Gastroesophageal sphincter (tissue), 4 donors: ENCODE measurements at regions not wholly inside any gene's neighbourhood (a gene's known extent, or its start where the extent isn't known, plus 50 kb on each side); places are given as distances from the start of the nearest gene placed in this dataset.

Source experiments
- ATAC-seq: fragments of 150-250 bp; one replicate; pipeline ENCODE4 v1.9.1; 2016; ENCODE audit warnings: mild to moderate bottlenecking, moderate library complexity
- H3K27ac ChIP-seq, 4 donors: fragments of 200-600 bp; sonication (generic) in 3 of 4; 1 replicate in 3 of 4; 2 replicates in 1 of 4; pipeline ENCODE4 v1.5.1; 2016 to 2019
- H3K27me3 ChIP-seq: fragments of 200-600 bp; sonication (generic); one replicate; pipeline ENCODE4 v1.5.1; 2019
- H3K36me3 ChIP-seq, 2 donors: fragments of 200-600 bp; sonication (generic); one replicate each; pipeline ENCODE4 v1.5.1; 2019; ENCODE audit warnings: control low read depth in 1 of 2
- H3K4me1 ChIP-seq, 3 donors: fragments of 200-600 bp; sonication (generic); 1 replicate in 2 of 3; 2 replicates in 1 of 3; pipeline ENCODE4 v1.5.1; 2016 to 2019; ENCODE audit warnings: control low read depth in 2 of 3
- H3K4me3 ChIP-seq, 2 donors: fragments of 200-600 bp; sonication (generic); one replicate each; pipeline ENCODE4 v1.5.1; 2019; ENCODE audit warnings: mild to moderate bottlenecking in 1 of 2, moderate library complexity in 1 of 2
- H3K9me3 ChIP-seq, 3 donors: fragments of 200-600 bp; sonication (generic); one replicate each; pipeline ENCODE4 v1.5.1; 2017 to 2019; ENCODE audit warnings: control low read depth in 2 of 3
- EP300 ChIP-seq: sonication (generic); formaldehyde crosslinking; IDR thresholded peaks from one replicate; pipeline ENCODE4 v1.6.1; 2017; ENCODE audit warnings: antibody characterized with exemption, mild to moderate bottlenecking
- POLR2A ChIP-seq, 2 donors: fragments of 450-650 bp; IDR thresholded peaks; one replicate each; pipeline ENCODE4 v1.6.1; 2017; ENCODE audit warnings: antibody characterized with exemption in 2 of 2, mild to moderate bottlenecking in 2 of 2, moderate library complexity in 1 of 2
- POLR2AphosphoS5 ChIP-seq: sonication (generic); formaldehyde crosslinking; IDR thresholded peaks from one replicate; pipeline ENCODE4 v1.6.1; 2017; ENCODE audit warnings: antibody characterized with exemption
- WGBS, 2 donors: methylation state at CpG; one replicate each; pipeline ENCODE4 v1.1.5; 2018; ENCODE audit warnings: low coverage in 1 of 2; 5-methylcytosine and 5-hydroxymethylcytosine counted together
- TF ChIP-seq, protein P1 (sequence below), 4 experiments: fragments of 200-600 bp in 2 of 4; fragments of 450-650 bp in 2 of 4; sonication (generic) in 1 of 4; IDR thresholded peaks; one replicate each; pipeline ENCODE4 v1.5.1; 2017 to 2019; ENCODE audit warnings: antibody characterized with exemption in 4 of 4, mild to moderate bottlenecking in 2 of 4, moderate library complexity in 2 of 4

DNA sequence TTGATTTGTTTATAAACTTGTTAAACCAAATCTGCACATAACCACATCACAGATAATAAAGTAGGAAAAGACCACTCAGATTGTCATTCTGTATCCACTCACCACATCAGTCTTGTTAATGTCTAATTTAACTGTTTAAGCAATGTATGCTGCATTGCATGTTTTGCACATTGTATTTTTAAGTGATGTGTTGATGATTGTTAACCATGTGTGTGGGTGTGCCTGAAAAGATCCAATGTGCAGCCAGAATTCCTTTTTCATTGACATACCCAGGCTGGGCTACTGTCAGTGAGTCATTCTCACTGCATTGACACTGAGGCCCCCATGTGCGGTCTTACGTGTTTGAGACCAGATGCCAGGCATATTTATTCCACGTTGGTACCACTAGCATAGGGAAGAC is 167.3 kb downstream of the TRMT11 start:
- Histone ChIP-seq H3K9me3 (no peaks in the 10 kb centered on the region), H3K27ac (no peak overlapping the region), H3K36me3 (no peaks in the 10 kb centered on the region), H3K4me3 (no peak overlapping the region), H3K27me3 (no peaks in the 10 kb centered on the region), H3K4me1 (no peaks in the 10 kb centered on the region)
- no peak for TF ChIP-seq POLR2AphosphoS5
- TF ChIP-seq, protein P1, sequence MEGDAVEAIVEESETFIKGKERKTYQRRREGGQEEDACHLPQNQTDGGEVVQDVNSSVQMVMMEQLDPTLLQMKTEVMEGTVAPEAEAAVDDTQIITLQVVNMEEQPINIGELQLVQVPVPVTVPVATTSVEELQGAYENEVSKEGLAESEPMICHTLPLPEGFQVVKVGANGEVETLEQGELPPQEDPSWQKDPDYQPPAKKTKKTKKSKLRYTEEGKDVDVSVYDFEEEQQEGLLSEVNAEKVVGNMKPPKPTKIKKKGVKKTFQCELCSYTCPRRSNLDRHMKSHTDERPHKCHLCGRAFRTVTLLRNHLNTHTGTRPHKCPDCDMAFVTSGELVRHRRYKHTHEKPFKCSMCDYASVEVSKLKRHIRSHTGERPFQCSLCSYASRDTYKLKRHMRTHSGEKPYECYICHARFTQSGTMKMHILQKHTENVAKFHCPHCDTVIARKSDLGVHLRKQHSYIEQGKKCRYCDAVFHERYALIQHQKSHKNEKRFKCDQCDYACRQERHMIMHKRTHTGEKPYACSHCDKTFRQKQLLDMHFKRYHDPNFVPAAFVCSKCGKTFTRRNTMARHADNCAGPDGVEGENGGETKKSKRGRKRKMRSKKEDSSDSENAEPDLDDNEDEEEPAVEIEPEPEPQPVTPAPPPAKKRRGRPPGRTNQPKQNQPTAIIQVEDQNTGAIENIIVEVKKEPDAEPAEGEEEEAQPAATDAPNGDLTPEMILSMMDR (IDR thresholded peaks at IDR 0.05): no peak
- no peak for TF ChIP-seq EP300
- no peak for TF ChIP-seq POLR2A (IDR thresholded peaks at IDR 0.05)
- no peak for ATAC-seq
- WGBS, 2 donors: 58 to 100% methylated on average over 2 to 3 of the region's 3 CpGs

DNA sequence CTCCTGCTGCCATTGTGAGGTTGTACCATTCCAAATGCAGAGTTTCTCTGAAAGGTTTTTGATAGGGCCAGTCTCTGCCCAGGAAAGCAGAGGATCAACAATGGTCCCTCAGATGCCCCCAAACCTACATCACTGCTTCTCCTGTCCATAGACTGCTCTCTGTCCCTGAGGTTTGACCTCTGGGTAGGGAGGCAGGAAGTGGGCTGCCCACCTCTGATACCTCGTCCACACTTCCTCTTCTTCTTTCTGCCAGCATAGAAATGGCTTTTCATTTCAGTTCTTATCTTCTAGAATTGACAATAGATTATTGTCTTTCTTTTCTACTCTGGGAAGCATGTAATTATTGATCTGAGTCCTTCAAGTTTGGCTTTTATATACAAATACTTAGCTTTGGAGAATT is 170.6 kb downstream of the TRMT11 start:
- Histone ChIP-seq H3K27ac (no peak overlapping the region), H3K27me3 (no peaks in the 10 kb centered on the region), H3K9me3 (peaks cover 0 to 3% (median 0%) of the 10 kb centered on the region in 3 donors), H3K4me3 (no peak overlapping the region), H3K36me3 (no peaks in the 10 kb centered on the region), H3K4me1 (no peaks in the 10 kb centered on the region)
- 33 to 76% methylated on average over 1 of the region's 1 CpG for WGBS, 2 donors
- TF ChIP-seq EP300: no peak
- TF ChIP-seq POLR2AphosphoS5: no peak
- no peak for TF ChIP-seq POLR2A (IDR thresholded peaks at IDR 0.05)
- TF ChIP-seq, protein P1 (IDR thresholded peaks at IDR 0.05): no peak
- ATAC-seq: no peak

DNA sequence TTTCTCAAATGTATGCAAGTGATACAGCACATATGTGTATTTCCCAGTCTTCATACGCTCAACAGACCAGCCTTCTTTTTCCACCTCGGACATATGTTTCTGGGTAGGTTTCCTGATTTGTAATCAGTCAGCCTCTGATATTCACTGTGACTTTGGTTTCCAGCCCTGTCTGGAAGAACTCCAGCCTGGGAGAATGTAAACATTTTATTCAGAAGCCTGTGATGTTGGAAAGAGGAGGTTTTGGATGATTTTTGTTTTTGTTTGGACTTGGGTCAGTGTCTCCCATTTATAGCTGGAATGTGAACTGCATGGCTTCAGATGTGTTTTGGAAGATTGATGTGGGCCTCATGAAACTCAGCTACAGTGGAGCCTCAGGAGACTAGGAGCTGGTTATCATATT is 172.2 kb upstream of the CENPW start:
- Histone ChIP-seq H3K4me1 (peaks cover 0 to 9% (median 0%) of the 10 kb centered on the region in 3 donors), H3K9me3 (peaks cover 0 to 14% (median 0%) of the 10 kb centered on the region in 3 donors), H3K36me3 (no peaks in the 10 kb centered on the region), H3K4me3 (no peak overlapping the region), H3K27ac (no peak overlapping the region), H3K27me3 (no peaks in the 10 kb centered on the region)
- 33 to 53% methylated on average over 2 of the region's 2 CpGs for WGBS, 2 donors
- no peak for ATAC-seq
- TF ChIP-seq POLR2A (IDR thresholded peaks at IDR 0.05) (no peak), EP300 (no peak), POLR2AphosphoS5 (no peak)
- TF ChIP-seq, protein P1 (IDR thresholded peaks at IDR 0.05): no peak

DNA sequence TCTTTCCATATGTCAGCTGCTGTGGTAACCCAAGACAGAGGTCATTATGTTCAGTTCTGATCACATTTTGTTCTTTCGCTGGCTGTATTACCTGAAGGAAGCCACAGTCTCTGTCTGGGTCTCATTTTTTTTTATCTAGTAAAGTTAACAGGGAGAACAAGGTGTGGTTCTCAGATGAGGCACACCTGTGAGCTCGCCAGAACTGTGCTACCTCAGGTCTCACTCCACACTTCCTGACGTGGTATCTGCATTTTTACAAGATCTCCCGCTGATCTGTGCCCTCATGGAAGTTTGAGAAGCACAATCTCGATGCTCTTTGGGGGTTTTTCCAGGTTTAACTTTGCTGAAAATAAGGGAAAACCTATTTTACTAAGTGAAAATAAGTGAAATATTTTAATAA is 169.5 kb upstream of the CENPW start:
- Histone ChIP-seq H3K9me3 (no peaks in the 10 kb centered on the region), H3K4me1 (peaks cover 0 to 9% (median 0%) of the 10 kb centered on the region in 3 donors), H3K4me3 (no peak overlapping the region), H3K36me3 (no peaks in the 10 kb centered on the region), H3K27me3 (no peaks in the 10 kb centered on the region), H3K27ac (no peak overlapping the region)
- WGBS, 2 donors: 79 to 82% methylated on average over 4 to 5 of the region's 5 CpGs
- ATAC-seq: no peak
- TF ChIP-seq POLR2A (IDR thresholded peaks at IDR 0.05): no peak
- TF ChIP-seq POLR2AphosphoS5: no peak
- TF ChIP-seq EP300: no peak
- TF ChIP-seq, protein P1 (IDR thresholded peaks at IDR 0.05): no peak

DNA sequence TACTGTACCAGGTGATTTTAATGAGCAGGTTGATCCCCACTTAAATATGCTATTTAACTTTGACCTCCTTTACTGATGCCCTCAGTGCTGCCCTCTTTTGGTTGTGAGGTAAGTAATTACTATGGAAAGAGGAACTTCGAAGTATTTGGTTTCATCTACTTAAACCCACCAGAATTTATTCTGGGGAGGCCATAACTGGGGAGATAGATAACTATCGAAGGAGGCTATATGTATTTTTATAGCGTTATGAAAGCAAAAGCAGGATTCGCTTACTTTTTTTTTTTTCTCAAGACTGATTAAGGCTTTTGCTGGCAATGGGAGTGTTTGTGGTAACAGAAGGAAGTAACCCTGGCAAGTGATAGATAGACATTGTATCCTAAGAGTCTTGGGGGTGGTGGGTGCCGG is 168.9 kb upstream of the CENPW start:
- TF ChIP-seq EP300: no peak
- TF ChIP-seq, protein P1 (IDR thresholded peaks at IDR 0.05): peak in 2 of 4 experiments; percentile 11 to 24
- Histone ChIP-seq H3K9me3 (no peaks in the 10 kb centered on the region), H3K4me3 (no peak overlapping the region), H3K4me1 (peaks cover 0 to 9% (median 0%) of the 10 kb centered on the region in 3 donors), H3K27ac (no peak overlapping the region), H3K27me3 (no peaks in the 10 kb centered on the region), H3K36me3 (no peaks in the 10 kb centered on the region)
- ATAC-seq: no peak
- 75 to 94% methylated on average over 5 of the region's 5 CpGs for WGBS, 2 donors
